ENCODE measurements at regions not wholly inside any gene's neighbourhood (a gene's known extent, or its start where the extent isn't known, plus 50 kb on each side); places are given as distances from the start of the nearest gene placed in this dataset.

- DNase-seq (ENCODE audit: low read depth) = no peak
- no peak for TF ChIP-seq CTCF (IDR thresholded peaks at IDR 0.05; ENCODE audit: insufficient read depth, low read length, poor library complexity, severe bottlenecking)
- Histone ChIP-seq H3K36me3 (ENCODE audit: control insufficient read depth, insufficient read depth, low read length) (no peaks in the 10 kb centered on the region), H3K27me3 (ENCODE audit: control insufficient read depth, insufficient read depth, low read length) (no peaks in the 10 kb centered on the region), H3K4me3 (ENCODE audit: low read depth, low read length) (no peak overlapping the region)
Observed at GRCh38 chr1:70518106-70518505, 107.0 kb downstream of the CTH start.

- Histone ChIP-seq H3K27me3 (ENCODE audit: control insufficient read depth, insufficient read depth, low read length) (no peaks in the 10 kb centered on the region), H3K4me3 (ENCODE audit: low read depth, low read length) (no peak overlapping the region), H3K36me3 (ENCODE audit: control insufficient read depth, insufficient read depth, low read length) (no peaks in the 10 kb centered on the region)
- peak; percentile 77 for TF ChIP-seq CTCF (IDR thresholded peaks at IDR 0.05; ENCODE audit: insufficient read depth, low read length, poor library complexity, severe bottlenecking)
- no peak for DNase-seq (ENCODE audit: low read depth)
Observed at GRCh38 chr1:70528590-70529333, 117.7 kb downstream of the CTH start.

- Histone ChIP-seq H3K27me3 (ENCODE audit: control insufficient read depth, insufficient read depth, low read length) (no peaks in the 10 kb centered on the region), H3K4me3 (ENCODE audit: low read depth, low read length) (no peak overlapping the region), H3K36me3 (ENCODE audit: control insufficient read depth, insufficient read depth, low read length) (no peaks in the 10 kb centered on the region)
- no peak for TF ChIP-seq CTCF (IDR thresholded peaks at IDR 0.05; ENCODE audit: insufficient read depth, low read length, poor library complexity, severe bottlenecking)
- no peak for DNase-seq (ENCODE audit: low read depth)
Observed at GRCh38 chr1:70536708-70537366, 125.8 kb downstream of the CTH start.

GRCh38 chr1:70537788-70538187, 126.7 kb downstream of the CTH start:
- Histone ChIP-seq H3K4me3 (ENCODE audit: low read depth, low read length) (no peak overlapping the region), H3K36me3 (ENCODE audit: control insufficient read depth, insufficient read depth, low read length) (no peaks in the 10 kb centered on the region), H3K27me3 (ENCODE audit: control insufficient read depth, insufficient read depth, low read length) (no peaks in the 10 kb centered on the region)
- TF ChIP-seq CTCF (IDR thresholded peaks at IDR 0.05; ENCODE audit: insufficient read depth, low read length, poor library complexity, severe bottlenecking) = no peak
- DNase-seq (ENCODE audit: low read depth) = no peak

- DNase-seq (ENCODE audit: low read depth) = no peak
- TF ChIP-seq CTCF (IDR thresholded peaks at IDR 0.05; ENCODE audit: insufficient read depth, low read length, poor library complexity, severe bottlenecking) = no peak
- no peaks in the 10 kb centered on the region for H3K36me3 ChIP-seq (ENCODE audit: control insufficient read depth, insufficient read depth, low read length)
- no peaks in the 10 kb centered on the region for H3K27me3 ChIP-seq (ENCODE audit: control insufficient read depth, insufficient read depth, low read length)
- no peak overlapping the region for H3K4me3 ChIP-seq (ENCODE audit: low read depth, low read length)
Observed at GRCh38 chr1:70542030-70542429, 131.0 kb downstream of the CTH start.

All from kidney epithelial cell (primary cell).